Activated CD8-positive, alpha-beta memory T cell treated with anti-CD3 and anti-CD28 coated beads, Interleukin-2, amount 10 ng/mL, durations not matched to agents 7 days and 5 days (primary cell): ENCODE measurements at regions not wholly inside any gene's neighbourhood (a gene's known extent, or its start where the extent isn't known, plus 50 kb on each side); places are given as distances from the start of the nearest gene placed in this dataset.

Experiments used
- ATAC-seq: fragments of 150-1000 bp; cut with Tn5 transposase; one replicate; pipeline ENCODE4 v1.10.0; 2021; ENCODE audit warnings: moderate library complexity
- CTCF ChIA-PET: fragments of 350-600 bp; sonication (Branson Sonifier 250); formaldehyde crosslinking; loops from one replicate; lab custom pipeline; 2021; ENCODE audit warnings: antibody characterized with exemption; lab: Charles Lee
- DNase-seq: peaks from one replicate; pipeline ENCODE4 v3.0.0-alpha.2; 2020
- H3K27ac Mint-ChIP-seq: one replicate; pipeline ENCODE4 v1.8.0; 2021; ENCODE audit warnings: mild to moderate bottlenecking, mixed read lengths
- H3K27me3 Mint-ChIP-seq: one replicate; pipeline ENCODE4 v1.8.0; 2021; ENCODE audit warnings: mixed read lengths
- H3K36me3 Mint-ChIP-seq: one replicate; pipeline ENCODE4 v1.8.0; 2021; ENCODE audit warnings: mild to moderate bottlenecking, mixed read lengths
- H3K4me1 Mint-ChIP-seq: one replicate; pipeline ENCODE4 v1.8.0; 2021; ENCODE audit warnings: mixed read lengths
- H3K4me3 Mint-ChIP-seq: one replicate; pipeline ENCODE4 v1.8.0; 2021; ENCODE audit warnings: mild to moderate bottlenecking, moderate library complexity, mixed read lengths
- H3K9me3 Mint-ChIP-seq: one replicate; pipeline ENCODE4 v1.8.0; 2022; ENCODE audit warnings: low read depth, mixed read lengths

DNA sequence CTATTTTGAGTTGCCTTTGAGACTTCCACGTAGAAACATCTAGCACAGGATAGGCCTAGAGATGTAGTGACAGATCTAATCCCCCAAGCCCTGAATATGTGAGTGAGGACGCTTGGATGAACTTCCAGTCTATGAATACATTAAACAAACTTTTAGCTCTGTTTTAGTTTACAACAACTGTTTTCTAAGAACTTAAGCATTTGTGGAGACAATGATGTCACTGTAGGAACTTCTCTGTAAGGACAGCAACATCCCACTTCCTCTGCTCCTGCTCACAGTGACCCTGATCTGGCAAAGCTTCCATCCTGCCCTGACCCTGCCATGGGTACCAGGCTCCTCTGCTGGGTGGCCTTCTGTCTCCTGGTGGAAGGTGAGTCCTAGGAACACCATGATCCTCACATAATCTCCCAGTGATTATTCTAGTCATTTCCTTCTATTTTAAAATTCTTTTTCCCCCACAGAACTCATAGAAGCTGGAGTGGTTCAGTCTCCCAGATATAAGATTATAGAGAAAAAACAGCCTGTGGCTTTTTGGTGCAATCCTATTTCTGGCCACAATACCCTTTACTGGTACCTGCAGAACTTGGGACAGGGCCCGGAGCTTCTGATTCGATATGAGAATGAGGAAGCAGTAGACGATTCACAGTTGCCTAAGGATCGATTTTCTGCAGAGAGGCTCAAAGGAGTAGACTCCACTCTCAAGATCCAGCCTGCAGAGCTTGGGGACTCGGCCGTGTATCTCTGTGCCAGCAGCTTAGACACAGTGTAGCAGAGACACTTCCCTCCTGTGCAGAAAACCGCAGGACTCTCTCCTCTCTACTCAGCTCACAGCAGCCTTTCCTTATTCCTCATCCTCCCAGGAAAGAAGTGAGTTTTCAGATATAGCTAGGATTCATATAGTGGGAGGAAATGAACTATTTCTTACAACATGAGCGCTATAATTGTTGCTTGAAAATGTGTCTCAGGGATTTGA is 194.4 kb upstream of the PRSS1 start:
- Mint-ChIP-seq H3K36me3 (no peaks in the 10 kb centered on the region), H3K9me3 (no peaks in the 10 kb centered on the region), H3K27ac (peak overlapping the region; percentile 63), H3K4me1 (peaks cover 26% of the 10 kb centered on the region), H3K27me3 (peaks cover 12% of the 10 kb centered on the region), H3K4me3 (peak overlapping the region; percentile 63)
- no peak for ATAC-seq
- no peak for DNase-seq
- CTCF ChIA-PET = interaction anchor here (1.0 to 1.9 kb wide), 4 partner anchors 13 to 32 kb away, joined by 3 to 13 read pairs (median 4); no protein-coding TSS in a partner anchor

DNA sequence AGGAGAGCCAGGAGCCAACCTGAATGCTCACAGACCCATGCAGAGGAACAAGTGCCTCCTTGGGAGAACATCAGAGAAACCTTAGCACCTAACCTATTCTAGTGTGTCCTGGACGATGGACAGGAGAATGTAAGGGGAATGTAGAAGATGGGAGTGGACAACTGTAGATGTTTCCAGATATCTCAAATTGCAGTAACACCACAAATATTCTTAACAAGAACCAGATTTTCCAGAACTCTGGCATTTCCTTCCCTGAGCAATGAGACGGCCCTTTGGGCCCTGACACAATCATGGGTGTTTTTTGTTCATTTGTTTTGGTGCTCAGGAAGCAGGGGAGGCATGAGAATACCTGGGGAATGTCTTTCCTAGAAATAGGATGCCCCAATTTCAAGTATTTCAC is 196.1 kb upstream of the PRSS1 start:
- ATAC-seq (no peak), DNase-seq (no peak)
- peak overlapping the region; percentile 40 for H3K27ac Mint-ChIP-seq
- no peak overlapping the region for H3K4me3 Mint-ChIP-seq
- H3K36me3 Mint-ChIP-seq = no peaks in the 10 kb centered on the region
- H3K4me1 Mint-ChIP-seq = peaks cover 28% of the 10 kb centered on the region
- H3K27me3 Mint-ChIP-seq = peaks cover 9% of the 10 kb centered on the region
- H3K9me3 Mint-ChIP-seq = no peaks in the 10 kb centered on the region
- CTCF ChIA-PET = interaction anchor here (2.6 kb wide), 1 partner anchor 18 kb away, joined by 7 read pairs; no protein-coding TSS in a partner anchor

DNA sequence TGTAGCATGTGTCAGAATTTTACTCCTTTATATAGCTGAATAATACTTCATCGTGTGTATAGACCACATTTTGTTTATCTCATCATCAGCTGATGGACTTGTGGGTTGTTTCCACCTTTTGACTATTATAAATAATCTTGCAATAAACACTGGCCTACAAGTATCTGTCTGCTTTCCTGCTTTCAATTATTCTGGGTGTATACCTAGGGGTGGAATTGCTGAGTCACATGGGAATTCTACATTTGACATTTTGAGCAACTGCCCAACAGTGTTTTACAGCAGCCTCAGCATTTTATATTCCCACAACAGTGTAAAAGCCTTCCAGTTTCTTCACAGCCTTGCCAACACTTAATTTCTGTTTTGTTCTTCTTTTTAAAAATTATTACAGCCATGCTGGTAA is 200.3 kb upstream of the PRSS1 start:
- CTCF ChIA-PET = no interaction called here

DNA sequence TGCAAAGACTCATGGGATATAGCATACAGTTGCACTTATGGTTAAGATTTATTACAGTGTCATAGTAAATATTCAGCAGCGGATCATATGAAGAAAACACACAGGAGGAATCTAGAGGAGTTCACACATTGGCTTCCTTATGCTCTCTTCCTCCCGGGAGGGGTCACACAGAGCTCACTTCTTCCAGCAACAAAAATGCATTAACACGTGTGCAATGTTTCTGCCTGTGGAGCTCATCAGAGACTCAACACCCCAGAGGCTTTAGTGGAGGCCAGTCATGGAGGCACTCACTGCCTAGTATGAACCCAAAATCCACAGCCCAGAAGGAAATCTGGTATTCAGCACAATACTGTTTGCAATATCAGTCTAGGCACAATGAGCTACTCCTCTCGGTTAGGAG is 202.8 kb upstream of the PRSS1 start:
- Mint-ChIP-seq H3K36me3 (no peaks in the 10 kb centered on the region), H3K4me1 (peaks cover 2% of the 10 kb centered on the region), H3K4me3 (no peak overlapping the region), H3K27me3 (peaks cover 5% of the 10 kb centered on the region), H3K9me3 (no peaks in the 10 kb centered on the region), H3K27ac (no peak overlapping the region)
- no peak for ATAC-seq
- DNase-seq = no peak
- CTCF ChIA-PET = interaction anchor here (0.9 to 1.7 kb wide), 5 partner anchors 10 to 334 kb away, joined by 3 to 10 read pairs (median 4); no protein-coding TSS in a partner anchor

More for the DNA sequence above, 200.3 kb upstream of the PRSS1 start:
- no peak for DNase-seq
- Mint-ChIP-seq H3K9me3 (no peaks in the 10 kb centered on the region), H3K36me3 (no peaks in the 10 kb centered on the region), H3K4me3 (no peak overlapping the region), H3K27me3 (peaks cover 5% of the 10 kb centered on the region), H3K4me1 (peaks cover 4% of the 10 kb centered on the region), H3K27ac (no peak overlapping the region)
- no peak for ATAC-seq

DNA sequence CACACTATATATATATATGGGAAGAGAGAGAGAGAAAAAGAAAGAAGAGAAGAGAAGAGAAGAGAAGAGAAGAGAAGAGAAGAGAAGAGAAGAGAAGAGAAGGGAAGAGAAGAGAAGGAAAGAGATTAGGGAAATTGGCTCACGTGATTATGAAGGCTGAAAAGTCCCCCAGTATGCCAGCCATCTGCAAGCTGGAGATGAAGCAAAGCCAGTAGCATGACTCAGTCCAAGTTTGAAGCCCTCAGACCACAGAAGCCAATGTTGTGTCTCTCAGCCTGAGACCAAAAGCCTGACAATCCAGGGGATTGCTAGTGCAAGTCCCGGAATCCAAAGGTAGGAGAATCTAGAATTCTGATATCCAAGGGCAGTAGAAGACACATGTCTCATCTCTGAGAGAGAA is 206.3 kb upstream of the PRSS1 start:
- no peak for ATAC-seq
- H3K4me3 Mint-ChIP-seq = no peak overlapping the region
- no peaks in the 10 kb centered on the region for H3K27me3 Mint-ChIP-seq
- H3K9me3 Mint-ChIP-seq = no peaks in the 10 kb centered on the region
- no peak overlapping the region for H3K27ac Mint-ChIP-seq
- CTCF ChIA-PET = interaction anchor here (1.0 to 1.9 kb wide), 2 partner anchors 15 to 29 kb away, joined by 3 to 4 read pairs; no protein-coding TSS in a partner anchor
- no peak for DNase-seq
- peaks cover 17% of the 10 kb centered on the region for H3K4me1 Mint-ChIP-seq
- H3K36me3 Mint-ChIP-seq = no peaks in the 10 kb centered on the region

DNA sequence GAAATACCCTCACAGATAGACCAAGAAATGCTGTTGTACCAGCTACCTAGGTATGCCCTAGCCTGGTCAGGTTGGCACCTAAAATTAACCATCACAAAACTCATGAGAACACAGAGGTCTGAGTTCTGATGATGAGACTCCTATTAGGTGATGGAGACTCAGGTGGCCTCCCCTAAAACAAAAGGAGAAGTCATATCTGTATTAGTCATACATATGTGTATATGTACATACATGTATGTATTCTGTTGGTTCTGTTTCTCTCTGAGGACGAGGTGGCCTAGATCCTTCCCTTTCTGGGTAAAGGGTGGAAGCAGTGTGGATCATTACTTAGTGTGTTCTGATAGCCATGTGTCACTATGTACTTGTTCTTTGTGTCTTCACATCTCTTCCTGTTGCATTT is 207.2 kb upstream of the PRSS1 start:
- CTCF ChIA-PET = no interaction called here
- no peak for DNase-seq
- Mint-ChIP-seq H3K27me3 (no peaks in the 10 kb centered on the region), H3K4me3 (no peak overlapping the region), H3K27ac (no peak overlapping the region), H3K9me3 (no peaks in the 10 kb centered on the region), H3K36me3 (no peaks in the 10 kb centered on the region), H3K4me1 (peaks cover 17% of the 10 kb centered on the region)
- ATAC-seq = no peak

DNA sequence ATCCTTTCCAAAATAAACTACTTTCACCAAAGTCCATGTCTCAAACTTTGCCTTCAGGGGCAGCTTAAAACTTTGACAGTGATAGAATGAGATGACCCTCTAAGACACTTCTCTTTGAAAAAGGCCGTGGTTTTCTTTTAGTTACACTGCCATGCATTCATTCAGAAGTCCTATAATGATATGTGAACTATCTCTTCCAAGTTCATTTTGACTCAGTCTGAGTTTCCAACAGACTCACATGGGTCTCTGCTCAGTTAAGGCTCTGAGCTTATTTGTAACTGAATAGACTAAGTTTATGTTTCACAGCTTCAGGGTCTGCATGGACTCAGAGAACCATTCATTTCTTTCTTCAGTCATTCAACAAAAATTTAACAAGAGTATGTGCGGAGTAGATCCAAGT is 208.9 kb upstream of the PRSS1 start:
- DNase-seq (no peak), ATAC-seq (no peak)
- CTCF ChIA-PET = interaction anchor here (0.9 to 1.4 kb wide), 3 partner anchors 24 to 81 kb away, joined by 3 to 4 read pairs (median 3); no protein-coding TSS in a partner anchor
- Mint-ChIP-seq H3K36me3 (no peaks in the 10 kb centered on the region), H3K27me3 (no peaks in the 10 kb centered on the region), H3K9me3 (no peaks in the 10 kb centered on the region), H3K4me1 (peaks cover 25% of the 10 kb centered on the region), H3K4me3 (no peak overlapping the region), H3K27ac (peak overlapping the region; percentile 9)

DNA sequence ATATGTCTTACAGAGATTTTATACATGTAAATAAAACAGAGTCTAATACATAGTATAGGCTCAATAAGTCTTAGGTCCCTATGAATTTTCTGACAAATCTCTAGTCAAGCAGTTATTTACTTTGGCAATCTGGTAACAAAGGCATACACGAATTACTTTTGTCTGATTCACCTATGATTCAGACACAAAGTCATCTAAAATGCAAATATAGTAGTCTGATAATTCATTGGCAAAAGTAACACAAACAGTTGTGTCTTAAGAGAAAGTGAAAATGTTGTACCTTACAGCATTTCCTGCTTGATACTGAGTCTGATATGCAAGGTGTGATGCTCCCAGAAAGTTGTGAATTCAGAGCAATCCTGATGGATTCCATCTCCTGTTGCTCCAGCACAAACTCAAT is 209.4 kb upstream of the PRSS1 start:
- no peaks in the 10 kb centered on the region for H3K36me3 Mint-ChIP-seq
- peaks cover 29% of the 10 kb centered on the region for H3K4me1 Mint-ChIP-seq
- CTCF ChIA-PET = interaction anchor here (1.0 kb wide), 1 partner anchor 24 kb away, joined by 3 read pairs; no protein-coding TSS in a partner anchor
- ATAC-seq (no peak), DNase-seq (no peak)
- peak overlapping the region; percentile 9 for H3K27ac Mint-ChIP-seq
- no peaks in the 10 kb centered on the region for H3K27me3 Mint-ChIP-seq
- H3K4me3 Mint-ChIP-seq = no peak overlapping the region
- no peaks in the 10 kb centered on the region for H3K9me3 Mint-ChIP-seq

DNA sequence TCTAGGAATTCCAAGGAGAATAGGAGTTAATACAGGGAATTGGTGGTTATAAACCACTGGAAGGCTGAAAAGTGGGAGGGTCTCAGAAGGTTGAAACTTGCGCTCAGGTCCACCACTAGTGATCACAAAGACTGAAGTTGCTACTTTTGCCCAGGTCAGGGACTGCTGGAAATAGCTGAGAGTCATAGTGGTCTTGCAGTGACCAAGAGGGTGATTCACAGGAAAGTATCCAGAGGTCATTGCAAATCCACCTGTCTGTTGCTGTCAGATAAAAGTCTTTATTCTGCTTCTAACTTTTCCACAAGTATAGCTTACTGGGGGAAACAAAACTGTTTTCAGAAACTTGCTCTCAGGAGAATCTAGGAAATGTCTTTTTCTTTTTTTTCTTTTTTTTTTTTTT is 211.5 kb upstream of the PRSS1 start:
- Mint-ChIP-seq H3K36me3 (no peaks in the 10 kb centered on the region), H3K27me3 (no peaks in the 10 kb centered on the region), H3K4me3 (peak overlapping the region; percentile 26), H3K27ac (peak overlapping the region; percentile 28), H3K9me3 (no peaks in the 10 kb centered on the region), H3K4me1 (peaks cover 32% of the 10 kb centered on the region)
- CTCF ChIA-PET = interaction anchor here (0.7 to 4.0 kb wide), 3 partner anchors 50 to 694 kb away, joined by 4 to 21 read pairs (median 5); no protein-coding TSS in a partner anchor
- ATAC-seq (no peak), DNase-seq (no peak)

DNA sequence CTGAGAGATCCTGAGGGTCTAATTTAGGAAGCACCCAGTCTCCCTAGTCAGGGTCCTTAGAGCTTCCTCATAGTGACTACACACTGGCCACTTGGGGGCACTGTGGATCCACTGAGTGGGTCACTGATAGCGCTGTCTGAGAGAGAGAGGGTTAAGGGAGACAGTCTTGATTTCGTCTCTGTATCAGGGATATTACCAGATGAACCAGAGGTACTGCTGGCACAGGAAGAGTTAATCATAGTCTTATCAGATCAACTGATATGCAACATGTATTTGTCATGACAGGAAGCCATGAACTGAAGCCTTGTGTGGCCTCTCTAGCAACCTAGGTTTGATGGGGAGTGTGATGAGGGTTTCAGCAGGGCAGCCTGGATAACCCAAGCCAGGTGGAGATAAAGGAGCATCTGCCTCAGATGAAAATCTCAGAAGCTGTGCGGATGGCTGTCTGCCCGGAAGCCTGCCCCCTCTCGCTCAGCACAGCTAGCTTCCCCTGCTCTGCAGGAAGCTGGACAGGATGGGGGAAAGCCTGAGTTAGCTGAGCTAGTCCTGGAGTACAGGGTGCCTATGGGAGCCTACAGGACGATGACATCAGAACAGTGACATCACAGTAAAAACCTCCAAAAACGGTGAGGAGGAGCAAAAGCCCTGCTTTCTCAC is 214.0 kb upstream of the PRSS1 start:
- no peaks in the 10 kb centered on the region for H3K9me3 Mint-ChIP-seq
- DNase-seq (peak; percentile 87), ATAC-seq (peak; percentile 92)
- H3K4me1 Mint-ChIP-seq = peaks cover 29% of the 10 kb centered on the region
- no peaks in the 10 kb centered on the region for H3K36me3 Mint-ChIP-seq
- H3K4me3 Mint-ChIP-seq = peak overlapping the region; percentile 69
- peaks cover 7% of the 10 kb centered on the region for H3K27me3 Mint-ChIP-seq
- peak overlapping the region; percentile 86 for H3K27ac Mint-ChIP-seq
- CTCF ChIA-PET = interaction anchor here (0.6 to 4.0 kb wide), 41 partner anchors 9 to 680 kb away, joined by 3 to 32 read pairs (median 4); partner anchors contain the start of gene EPHB6

DNA sequence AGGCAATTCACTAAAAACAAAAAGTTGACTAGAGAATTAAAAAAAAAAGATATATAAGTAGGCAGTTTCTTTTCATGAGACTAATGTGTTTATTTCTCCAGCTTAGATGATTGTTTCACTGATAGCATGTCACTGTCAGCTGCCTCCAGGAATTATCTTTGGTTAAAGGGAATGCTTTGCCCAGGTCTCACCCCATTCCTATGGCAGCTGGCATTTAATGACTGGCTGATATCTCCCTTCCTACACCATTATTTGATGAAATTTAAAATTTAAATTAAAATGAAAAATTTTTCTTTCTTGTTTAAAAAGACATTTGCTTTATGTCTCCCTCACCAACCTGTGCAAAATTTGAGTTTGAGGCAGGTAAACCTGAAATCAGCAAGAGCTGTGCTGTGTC is 214.5 kb upstream of the PRSS1 start:
- Mint-ChIP-seq H3K27me3 (peaks cover 7% of the 10 kb centered on the region), H3K27ac (peak overlapping the region; percentile 86), H3K36me3 (no peaks in the 10 kb centered on the region), H3K4me3 (peak overlapping the region; percentile 69), H3K9me3 (no peaks in the 10 kb centered on the region), H3K4me1 (peaks cover 24% of the 10 kb centered on the region)
- CTCF ChIA-PET = interaction anchor here (0.6 to 4.0 kb wide), 40 partner anchors 8 to 680 kb away, joined by 3 to 32 read pairs (median 4); partner anchors contain the start of gene EPHB6
- DNase-seq = no peak
- no peak for ATAC-seq

DNA sequence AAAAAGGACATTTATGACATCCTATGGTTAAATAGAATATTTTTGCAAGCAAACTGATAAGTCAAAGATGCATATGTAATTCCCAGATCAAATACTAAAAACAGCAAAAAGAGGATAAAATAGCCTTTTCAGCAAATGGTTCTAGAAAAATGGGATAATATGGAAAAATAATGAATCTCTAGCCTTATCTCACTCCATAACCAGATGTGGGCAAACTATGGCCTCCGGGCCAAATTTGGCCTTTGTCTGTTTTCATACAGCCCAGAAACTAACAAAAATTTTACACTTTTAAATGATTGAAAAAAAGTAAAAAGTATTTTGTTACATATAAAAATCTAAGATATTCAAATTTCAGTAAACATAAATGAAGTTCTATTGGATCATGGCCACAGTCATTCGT is 215.4 kb upstream of the PRSS1 start:
- Mint-ChIP-seq H3K9me3 (no peaks in the 10 kb centered on the region), H3K27me3 (peaks cover 7% of the 10 kb centered on the region)
- ATAC-seq = no peak

DNA sequence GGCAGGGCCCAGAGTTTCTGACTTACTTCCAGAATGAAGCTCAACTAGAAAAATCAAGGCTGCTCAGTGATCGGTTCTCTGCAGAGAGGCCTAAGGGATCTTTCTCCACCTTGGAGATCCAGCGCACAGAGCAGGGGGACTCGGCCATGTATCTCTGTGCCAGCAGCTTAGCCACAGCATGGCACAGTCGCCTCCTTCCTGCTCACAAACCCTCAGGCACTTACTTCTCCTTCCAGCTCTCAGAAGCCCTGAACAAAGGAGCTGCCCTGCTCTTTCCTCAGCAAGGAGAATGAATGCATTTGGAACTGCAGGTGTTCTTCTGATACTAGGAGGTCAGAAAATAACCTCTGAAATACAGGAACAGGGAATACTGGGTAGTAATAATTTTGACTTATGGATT is 219.7 kb upstream of the PRSS1 start:
- ATAC-seq (no peak), DNase-seq (no peak)
- Mint-ChIP-seq H3K36me3 (no peaks in the 10 kb centered on the region), H3K4me1 (no peaks in the 10 kb centered on the region), H3K9me3 (no peaks in the 10 kb centered on the region), H3K27me3 (peaks cover 7% of the 10 kb centered on the region), H3K27ac (no peak overlapping the region), H3K4me3 (peak overlapping the region; percentile 53)
- CTCF ChIA-PET = interaction anchor here (1.0 kb wide), 1 partner anchor 351 kb away, joined by 3 read pairs; no protein-coding TSS in a partner anchor

More for the DNA sequence above, 215.4 kb upstream of the PRSS1 start:
- DNase-seq = no peak
- H3K36me3 Mint-ChIP-seq = no peaks in the 10 kb centered on the region
- H3K27ac Mint-ChIP-seq = no peak overlapping the region
- CTCF ChIA-PET = interaction anchor here (1.9 to 4.0 kb wide), 6 partner anchors 21 to 278 kb away, joined by 4 to 32 read pairs (median 14); no protein-coding TSS in a partner anchor
- peaks cover 20% of the 10 kb centered on the region for H3K4me1 Mint-ChIP-seq
- no peak overlapping the region for H3K4me3 Mint-ChIP-seq
